ENCODE measurements at regions not wholly inside any gene's neighbourhood (a gene's known extent, or its start where the extent isn't known, plus 50 kb on each side); places are given as distances from the start of the nearest gene placed in this dataset.

GRCh38 chr15:95581595-95581994, 748.9 kb upstream of the NR2F2 start:
- DNase-seq (ENCODE audit: low spot score) = no peak
- in situ Hi-C loops (cut with MboI; ENCODE audit: low pct_unique_long_range_greater_than_20kb, low sequenced_read_pairs, unreplicated experiment) = no loop called here
- no peak for TF ChIP-seq CTCF (IDR thresholded peaks at IDR 0.05; ENCODE audit: extremely low read depth, insufficient read depth, missing control alignments)

GRCh38 chr15:95584088-95584487, 746.4 kb upstream of the NR2F2 start:
- in situ Hi-C loops (cut with MboI; ENCODE audit: low pct_unique_long_range_greater_than_20kb, low sequenced_read_pairs, unreplicated experiment) = no loop called here
- TF ChIP-seq CTCF (IDR thresholded peaks at IDR 0.05; ENCODE audit: extremely low read depth, insufficient read depth, missing control alignments) = no peak

GRCh38 chr15:95588056-95588455, 742.4 kb upstream of the NR2F2 start:
- TF ChIP-seq CTCF (IDR thresholded peaks at IDR 0.05; ENCODE audit: extremely low read depth, insufficient read depth, missing control alignments) = no peak
- DNase-seq (ENCODE audit: low spot score) = no peak
- in situ Hi-C loops (cut with MboI; ENCODE audit: low pct_unique_long_range_greater_than_20kb, low sequenced_read_pairs, unreplicated experiment) = no loop called here

More at GRCh38 chr15:95584088-95584487, 746.4 kb upstream of the NR2F2 start:
- no peak for DNase-seq (ENCODE audit: low spot score)

GRCh38 chr15:95590533-95591044, 739.9 kb upstream of the NR2F2 start:
- in situ Hi-C loops (cut with MboI; ENCODE audit: low pct_unique_long_range_greater_than_20kb, low sequenced_read_pairs, unreplicated experiment) = no loop called here
- no peak for DNase-seq (ENCODE audit: low spot score)

GRCh38 chr15:95591270-95591669, 739.2 kb upstream of the NR2F2 start:
- no peak for DNase-seq (ENCODE audit: low spot score)
- no peak for TF ChIP-seq CTCF (IDR thresholded peaks at IDR 0.05; ENCODE audit: extremely low read depth, insufficient read depth, missing control alignments)
- in situ Hi-C loops (cut with MboI; ENCODE audit: low pct_unique_long_range_greater_than_20kb, low sequenced_read_pairs, unreplicated experiment) = no loop called here

More at GRCh38 chr15:95590533-95591044, 739.9 kb upstream of the NR2F2 start:
- no peak for TF ChIP-seq CTCF (IDR thresholded peaks at IDR 0.05; ENCODE audit: extremely low read depth, insufficient read depth, missing control alignments)

GRCh38 chr15:95591886-95592285, 738.6 kb upstream of the NR2F2 start:
- TF ChIP-seq CTCF (IDR thresholded peaks at IDR 0.05; ENCODE audit: extremely low read depth, insufficient read depth, missing control alignments) = no peak
- in situ Hi-C loops (cut with MboI; ENCODE audit: low pct_unique_long_range_greater_than_20kb, low sequenced_read_pairs, unreplicated experiment) = no loop called here
- DNase-seq (ENCODE audit: low spot score) = no peak

- in situ Hi-C loops (cut with MboI; ENCODE audit: low pct_unique_long_range_greater_than_20kb, low sequenced_read_pairs, unreplicated experiment) = no loop called here
- no peak for TF ChIP-seq CTCF (IDR thresholded peaks at IDR 0.05; ENCODE audit: extremely low read depth, insufficient read depth, missing control alignments)
- no peak for DNase-seq (ENCODE audit: low spot score)
Measured at GRCh38 chr15:95594496-95594895, 736.0 kb upstream of the NR2F2 start.
